KMS-11 (cell line): ENCODE measurements at regions not wholly inside any gene's neighbourhood (a gene's known extent, or its start where the extent isn't known, plus 50 kb on each side); places are given as distances from the start of the nearest gene placed in this dataset.

ENCODE experiments used
- H2AFZ ChIP-seq: fragments of 200-600 bp; sonication (generic); 2 replicates; pipeline ENCODE4 v1.6.1; 2016; ENCODE audit warnings: antibody characterized with exemption, mixed run types, low read depth
- H3K27ac ChIP-seq: fragments of 200-600 bp; sonication (generic); 2 replicates; pipeline ENCODE4 v1.6.1; 2016; ENCODE audit warnings: mild to moderate bottlenecking, mixed run types
- H3K27me3 ChIP-seq: fragments of 200-600 bp; sonication (generic); 2 replicates; pipeline ENCODE4 v1.6.1; 2017; ENCODE audit warnings: mild to moderate bottlenecking, low read depth, mixed run types, moderate library complexity; ENCODE audit not compliant: insufficient read depth
- H3K36me3 ChIP-seq: fragments of 200-600 bp; sonication (generic); 2 replicates; pipeline ENCODE4 v1.6.1; 2017; ENCODE audit warnings: mild to moderate bottlenecking, mixed run types; ENCODE audit not compliant: insufficient read depth
- H3K4me1 ChIP-seq: fragments of 200-600 bp; sonication (generic); 2 replicates; pipeline ENCODE4 v1.6.1; 2016; ENCODE audit warnings: mild to moderate bottlenecking, low read depth, mixed run types; ENCODE audit not compliant: poor library complexity, severe bottlenecking
- H3K4me2 ChIP-seq: fragments of 200-600 bp; sonication (generic); 2 replicates; pipeline ENCODE4 v1.7.0; 2016; ENCODE audit warnings: mild to moderate bottlenecking, mixed run types
- H3K4me3 ChIP-seq: fragments of 200-600 bp; sonication (generic); IDR thresholded peaks from 2 replicates; pipeline ENCODE4 v1.6.1; 2017; ENCODE audit warnings: low read depth, low read length, mixed read lengths; ENCODE audit not compliant: insufficient read depth
- H3K79me2 ChIP-seq: fragments of 200-600 bp; sonication (generic); 2 replicates; pipeline ENCODE4 v1.6.1; 2016; ENCODE audit warnings: low read depth, mixed run types; ENCODE audit not compliant: insufficient read depth
- H3K9ac ChIP-seq: fragments of 200-600 bp; sonication (generic); 2 replicates; pipeline ENCODE4 v1.6.1; 2016; ENCODE audit warnings: mild to moderate bottlenecking, mixed run types
- H4K20me1 ChIP-seq: fragments of 200-600 bp; sonication (generic); 2 replicates; pipeline ENCODE4 v1.6.1; 2016; ENCODE audit warnings: mild to moderate bottlenecking, mixed run types; ENCODE audit not compliant: insufficient read depth
- CTCF ChIP-seq: fragments of 200-600 bp; sonication (generic); conservative IDR thresholded peaks from 2 replicates; pipeline ENCODE4 v1.6.1; 2017; ENCODE audit warnings: low read depth, mild to moderate bottlenecking, antibody characterized with exemption, low read length, moderate library complexity, mixed read lengths

- Histone ChIP-seq H3K4me2 (no peak overlapping the region), H4K20me1 (no peaks in the 10 kb centered on the region), H3K9ac (no peak overlapping the region), H2AFZ (no peak overlapping the region), H3K27me3 (no peaks in the 10 kb centered on the region), H3K4me1 (no peaks in the 10 kb centered on the region), H3K4me3 (no peak overlapping the region), H3K79me2 (no peaks in the 10 kb centered on the region), H3K36me3 (no peaks in the 10 kb centered on the region), H3K27ac (no peak overlapping the region)
- TF ChIP-seq CTCF = no peak
These were observed 246.9 kb downstream of the UBE3D start for GRCh38 chr6:82818727-82819126.

- no peak for TF ChIP-seq CTCF
- H3K9ac ChIP-seq = no peak overlapping the region
- no peaks in the 10 kb centered on the region for H3K4me1 ChIP-seq
- no peaks in the 10 kb centered on the region for H4K20me1 ChIP-seq
- no peak overlapping the region for H3K4me3 ChIP-seq
- no peaks in the 10 kb centered on the region for H3K79me2 ChIP-seq
- no peaks in the 10 kb centered on the region for H3K36me3 ChIP-seq
- H3K27ac ChIP-seq = no peak overlapping the region
- H3K27me3 ChIP-seq = no peaks in the 10 kb centered on the region
- H2AFZ ChIP-seq = no peak overlapping the region
- no peak overlapping the region for H3K4me2 ChIP-seq
These were observed 242.3 kb downstream of the UBE3D start for GRCh38 chr6:82823361-82823760.

GRCh38 chr6:82832811-82833210 lies 232.8 kb downstream of the UBE3D start:
- Histone ChIP-seq H3K4me2 (no peak overlapping the region), H3K36me3 (no peaks in the 10 kb centered on the region), H4K20me1 (no peaks in the 10 kb centered on the region), H3K27ac (no peak overlapping the region), H3K4me1 (no peaks in the 10 kb centered on the region), H3K4me3 (no peak overlapping the region), H3K79me2 (no peaks in the 10 kb centered on the region), H2AFZ (no peak overlapping the region), H3K9ac (no peak overlapping the region), H3K27me3 (no peaks in the 10 kb centered on the region)
- no peak for TF ChIP-seq CTCF

GRCh38 chr6:82833481-82833880 lies 232.2 kb downstream of the UBE3D start:
- Histone ChIP-seq H3K4me3 (no peak overlapping the region), H3K4me1 (no peaks in the 10 kb centered on the region), H3K9ac (no peak overlapping the region), H3K27me3 (no peaks in the 10 kb centered on the region), H2AFZ (no peak overlapping the region), H3K36me3 (no peaks in the 10 kb centered on the region), H4K20me1 (no peaks in the 10 kb centered on the region), H3K4me2 (no peak overlapping the region), H3K27ac (no peak overlapping the region), H3K79me2 (no peaks in the 10 kb centered on the region)
- no peak for TF ChIP-seq CTCF
